ENCODE measurements at regions not wholly inside any gene's neighbourhood (a gene's known extent, or its start where the extent isn't known, plus 50 kb on each side); places are given as distances from the start of the nearest gene placed in this dataset.

GRCh38 chr4:159593681-159594080, 490.8 kb downstream of the RAPGEF2 start:
- DNase-seq (ENCODE audit: low read depth, low spot score): no peak
- ChIA-PET CTCF (no interaction called here), POLR2A (no interaction called here), RAD21 (ENCODE audit: low non-redundant PET in 1 of 2, low total read pairs in 2 of 2, uncharacterized antibody in 2 of 2, unreplicated experiment in 2 of 2) (no interaction called here)
- BruUV-seq (replicated peaks): no TSS peak
- Histone ChIP-seq H4K20me1 (ENCODE audit: insufficient read depth) (no peaks in the 10 kb centered on the region), H3K27ac (ENCODE audit: low read depth, low read length) (no peak overlapping the region), H3K9me2 (ENCODE audit: insufficient read depth) (no peaks in the 10 kb centered on the region), H3K36me3 (ENCODE audit: control insufficient read depth in 1 of 2, insufficient read depth in 2 of 2, low read length in 2 of 2) (no peaks in the 10 kb centered on the region), H3K4me1 (ENCODE audit: control insufficient read depth in 1 of 2, insufficient read depth in 2 of 2, low read length in 2 of 2) (peaks cover 10 to 18% of the 10 kb centered on the region in 2 experiments), H3K4me2 (ENCODE audit: low read length) (no peak overlapping the region), H2AFZ (ENCODE audit: low read depth, low read length, poor library complexity, severe bottlenecking) (peak overlapping the region; percentile 68), H3K9me3 (ENCODE audit: control insufficient read depth in 1 of 2, insufficient read depth in 1 of 2, low read depth in 1 of 2, low read length in 2 of 2) (no peaks in the 10 kb centered on the region), H3K27me3 (ENCODE audit: insufficient read depth, low read length) (no peaks in the 10 kb centered on the region), H3K4me3 (replicated peaks in 1 of 2; ENCODE audit: low read depth in 1 of 2, low read length in 2 of 2) (no peak overlapping the region), H3K79me2 (ENCODE audit: insufficient read depth, low read length) (no peaks in the 10 kb centered on the region), H3K9ac (ENCODE audit: low read length) (no peak overlapping the region)
- TF ChIP-seq REST (IDR thresholded peaks at IDR 0.05; ENCODE audit: low read depth): no peak
- TF ChIP-seq ZBTB33 (IDR thresholded peaks at IDR 0.05; ENCODE audit: extremely low read depth, insufficient replicate concordance, low read length): no peak
- TF ChIP-seq MAX (IDR thresholded peaks at IDR 0.05): no peak
- TF ChIP-seq ATF3 (IDR thresholded peaks at IDR 0.05): no peak
- TF ChIP-seq CBX3 (IDR thresholded peaks at IDR 0.05; ENCODE audit: low read depth): no peak
- no peak for TF ChIP-seq EZH2 (IDR thresholded peaks at IDR 0.05)
- no peak for TF ChIP-seq CTCF (IDR thresholded peaks at IDR 0.05 in 2 of 3, conservative IDR thresholded peaks at IDR 0.05 in 1 of 3; ENCODE audit: borderline replicate concordance in 1 of 3, insufficient read depth in 1 of 3, low read depth in 2 of 3, low read length in 2 of 3)
- TF ChIP-seq POLR2AphosphoS5 (IDR thresholded peaks at IDR 0.05; ENCODE audit: low read depth, low read length): no peak
- no peak for TF ChIP-seq SP1 (IDR thresholded peaks at IDR 0.05; ENCODE audit: low read depth)
- TF ChIP-seq EZH2phosphoT487 (IDR thresholded peaks at IDR 0.05; ENCODE audit: borderline replicate concordance): no peak
- TF ChIP-seq RAD21 (IDR thresholded peaks at IDR 0.05; ENCODE audit: low read depth): no peak
- TF ChIP-seq SIN3A (IDR thresholded peaks at IDR 0.05; ENCODE audit: low read depth): no peak
- TF ChIP-seq ELF1 (IDR thresholded peaks at IDR 0.05; ENCODE audit: borderline replicate concordance, low read depth): no peak
- TF ChIP-seq FOSL1 (IDR thresholded peaks at IDR 0.05; ENCODE audit: low read depth): no peak
- no peak for TF ChIP-seq ZFX (IDR thresholded peaks at IDR 0.05)
- no peak for TF ChIP-seq YY1 (IDR thresholded peaks at IDR 0.05; ENCODE audit: extremely low read depth, insufficient replicate concordance, low read depth, low read length)
- no peak for TF ChIP-seq SRF (IDR thresholded peaks at IDR 0.05; ENCODE audit: low read depth)
- intact Hi-C loops (cut with micrococcal nuclease): no loop called here
- no peak for ATAC-seq

Data from HCT116 (cell line).